ENCODE measurements at regions not wholly inside any gene's neighbourhood (a gene's known extent, or its start where the extent isn't known, plus 50 kb on each side); places are given as distances from the start of the nearest gene placed in this dataset.

DNA sequence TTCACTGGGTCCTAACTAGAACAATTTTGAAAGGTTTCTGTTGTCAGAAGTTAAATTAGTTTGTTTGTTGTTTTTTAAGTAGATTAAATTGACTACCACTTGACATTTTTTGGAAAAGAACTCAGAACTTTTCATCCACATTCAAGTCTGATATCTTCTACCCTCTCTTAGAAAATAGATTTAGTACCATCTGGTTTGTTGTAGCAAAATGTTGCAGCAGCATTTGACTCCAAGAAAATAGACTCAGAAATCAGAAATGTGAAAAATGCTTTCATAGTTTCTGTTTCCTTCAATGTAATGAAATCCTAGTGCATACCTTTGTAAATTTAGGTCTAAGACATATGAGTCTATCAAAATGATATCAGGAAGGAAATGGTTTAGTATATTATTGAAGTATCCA is 256.3 kb upstream of the CLEC14A start:
- TF ChIP-seq, protein P1, sequence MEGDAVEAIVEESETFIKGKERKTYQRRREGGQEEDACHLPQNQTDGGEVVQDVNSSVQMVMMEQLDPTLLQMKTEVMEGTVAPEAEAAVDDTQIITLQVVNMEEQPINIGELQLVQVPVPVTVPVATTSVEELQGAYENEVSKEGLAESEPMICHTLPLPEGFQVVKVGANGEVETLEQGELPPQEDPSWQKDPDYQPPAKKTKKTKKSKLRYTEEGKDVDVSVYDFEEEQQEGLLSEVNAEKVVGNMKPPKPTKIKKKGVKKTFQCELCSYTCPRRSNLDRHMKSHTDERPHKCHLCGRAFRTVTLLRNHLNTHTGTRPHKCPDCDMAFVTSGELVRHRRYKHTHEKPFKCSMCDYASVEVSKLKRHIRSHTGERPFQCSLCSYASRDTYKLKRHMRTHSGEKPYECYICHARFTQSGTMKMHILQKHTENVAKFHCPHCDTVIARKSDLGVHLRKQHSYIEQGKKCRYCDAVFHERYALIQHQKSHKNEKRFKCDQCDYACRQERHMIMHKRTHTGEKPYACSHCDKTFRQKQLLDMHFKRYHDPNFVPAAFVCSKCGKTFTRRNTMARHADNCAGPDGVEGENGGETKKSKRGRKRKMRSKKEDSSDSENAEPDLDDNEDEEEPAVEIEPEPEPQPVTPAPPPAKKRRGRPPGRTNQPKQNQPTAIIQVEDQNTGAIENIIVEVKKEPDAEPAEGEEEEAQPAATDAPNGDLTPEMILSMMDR (conservative IDR thresholded peaks at IDR 0.05) = no peak
- no peak for TF ChIP-seq EZH2 (IDR thresholded peaks at IDR 0.05; ENCODE audit: low read depth)
